Ishikawa (cell line): ENCODE measurements at regions not wholly inside any gene's neighbourhood (a gene's known extent, or its start where the extent isn't known, plus 50 kb on each side); places are given as distances from the start of the nearest gene placed in this dataset.

ENCODE experiments used
- EP300 ChIP-seq: IDR thresholded peaks from 2 replicates; pipeline ENCODE4 v1.6.1; 2012; ENCODE audit warnings: borderline replicate concordance
- MAX ChIP-seq: IDR thresholded peaks from 2 replicates; pipeline ENCODE4 v1.6.1; 2012
- RAD21 ChIP-seq: IDR thresholded peaks from 2 replicates; pipeline ENCODE4 v1.6.1; 2012; ENCODE audit warnings: low read depth
- REST ChIP-seq: IDR thresholded peaks from 2 replicates; pipeline ENCODE4 v1.6.1; 2012; ENCODE audit warnings: low read depth, mild to moderate bottlenecking
- TEAD4 ChIP-seq: IDR thresholded peaks from 2 replicates; pipeline ENCODE4 v1.6.1; 2012
- YY1 ChIP-seq: IDR thresholded peaks from 2 replicates; pipeline ENCODE4 v1.6.1; 2012; ENCODE audit warnings: low read depth

- TF ChIP-seq REST = no peak
- TF ChIP-seq RAD21 = no peak
- no peak for TF ChIP-seq TEAD4
- TF ChIP-seq MAX = no peak
- TF ChIP-seq YY1 = no peak
- TF ChIP-seq EP300 = no peak
These were observed 91.5 kb downstream of the RIN2 start for GRCh38 chr20:19849341-19850197.
